NT2/D1 (cell line): ENCODE measurements at regions not wholly inside any gene's neighbourhood (a gene's known extent, or its start where the extent isn't known, plus 50 kb on each side); places are given as distances from the start of the nearest gene placed in this dataset.

Experiments used
- DNase-seq: peaks from one replicate; pipeline ENCODE4 v3.0.0-alpha.2; 2011; ENCODE audit warnings: low read depth, low spot score
- H3K27me3 ChIP-seq: 2 replicates; pipeline ENCODE4 v1.6.0; 2011; ENCODE audit warnings: mild to moderate bottlenecking; ENCODE audit not compliant: insufficient read length, insufficient read depth
- H3K36me3 ChIP-seq: 2 replicates; pipeline ENCODE4 v1.6.1; 2011; ENCODE audit warnings: mild to moderate bottlenecking, low read length, mixed read lengths; ENCODE audit not compliant: insufficient read depth, insufficient read length
- H3K4me1 ChIP-seq: 2 replicates; pipeline ENCODE4 v1.5.1; 2011; ENCODE audit not compliant: insufficient read depth, insufficient read length
- H3K4me3 ChIP-seq: 2 replicates; pipeline ENCODE4 v1.5.1; 2011; ENCODE audit warnings: low read depth; ENCODE audit not compliant: insufficient read length
- H3K9ac ChIP-seq: 2 replicates; pipeline ENCODE4 v1.6.0; 2011; ENCODE audit warnings: low read depth; ENCODE audit not compliant: insufficient read length
- H3K9me3 ChIP-seq: 2 replicates; pipeline ENCODE4 v1.5.1; 2011; ENCODE audit warnings: mild to moderate bottlenecking, low read length; ENCODE audit not compliant: insufficient read depth
- SUZ12 ChIP-seq: IDR thresholded peaks from 2 replicates; pipeline ENCODE4 v1.6.1; 2011; ENCODE audit not compliant: insufficient read length, insufficient read depth; ENCODE audit errors: extremely low read depth
- YY1 ChIP-seq: IDR thresholded peaks from 2 replicates; pipeline ENCODE4 v1.6.1; 2011; ENCODE audit not compliant: insufficient read length, insufficient read depth
- ZNF274 ChIP-seq: IDR thresholded peaks from 2 replicates; pipeline ENCODE4 v1.6.1; 2011; ENCODE audit warnings: mild to moderate bottlenecking, low read depth, low read length

GRCh38 chr19:30224689-30225606 lies 147.2 kb upstream of the ZNF536 start:
- H3K36me3 ChIP-seq, result no peaks in the 10 kb centered on the region
- H3K4me1 ChIP-seq, result peaks cover 4% of the 10 kb centered on the region
- no peak for DNase-seq
- no peaks in the 10 kb centered on the region for H3K9me3 ChIP-seq
- no peak overlapping the region for H3K9ac ChIP-seq
- H3K27me3 ChIP-seq, result peaks cover 76% of the 10 kb centered on the region
- H3K4me3 ChIP-seq, result no peak overlapping the region
- no peak for TF ChIP-seq SUZ12
- no peak for TF ChIP-seq YY1
- TF ChIP-seq ZNF274, result no peak

GRCh38 chr19:30225676-30226463 lies 146.3 kb upstream of the ZNF536 start:
- Histone ChIP-seq H3K4me1 (peaks cover 4% of the 10 kb centered on the region), H3K36me3 (no peaks in the 10 kb centered on the region), H3K9ac (no peak overlapping the region), H3K27me3 (peaks cover 80% of the 10 kb centered on the region), H3K9me3 (no peaks in the 10 kb centered on the region), H3K4me3 (peak overlapping the region; percentile 15)
- TF ChIP-seq ZNF274 (no peak), SUZ12 (no peak), YY1 (no peak)
- DNase-seq, result no peak

DNA sequence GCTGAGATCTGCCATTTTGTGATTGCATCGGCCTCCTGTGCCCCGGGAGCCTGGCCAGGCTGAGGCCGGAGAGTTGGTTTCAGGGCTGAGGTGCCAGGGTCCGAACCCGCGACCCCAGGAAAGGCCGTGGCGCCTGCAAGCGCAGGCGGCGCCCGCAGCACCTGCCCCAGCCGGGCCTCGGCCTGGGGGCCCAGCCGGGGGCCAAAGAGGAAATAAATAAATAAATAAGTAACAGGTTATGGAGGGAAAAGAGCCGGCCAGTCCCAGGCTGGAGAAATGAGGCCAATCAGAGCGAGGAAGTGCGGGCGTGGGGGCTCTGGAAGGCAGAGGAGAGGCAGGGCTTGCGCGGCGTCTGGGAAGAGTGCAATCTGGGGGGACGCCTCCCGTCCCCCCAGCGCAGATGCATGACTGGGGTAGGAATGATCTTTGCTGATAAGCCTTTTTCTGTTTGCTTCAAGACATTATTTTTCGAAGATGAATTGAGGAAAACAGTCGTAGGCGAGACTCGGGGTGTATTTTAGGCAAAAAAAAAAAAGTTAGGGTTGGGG lies 145.6 kb upstream of the ZNF536 start:
- no peaks in the 10 kb centered on the region for H3K36me3 ChIP-seq
- H3K4me1 ChIP-seq, result peaks cover 4% of the 10 kb centered on the region
- DNase-seq, result no peak
- H3K27me3 ChIP-seq, result peaks cover 81% of the 10 kb centered on the region
- no peak overlapping the region for H3K9ac ChIP-seq
- no peaks in the 10 kb centered on the region for H3K9me3 ChIP-seq
- TF ChIP-seq YY1 (no peak), ZNF274 (no peak), SUZ12 (no peak)
- H3K4me3 ChIP-seq, result peak overlapping the region; percentile 10

- Histone ChIP-seq H3K27me3 (peaks cover 81% of the 10 kb centered on the region), H3K4me3 (peak overlapping the region; percentile 25), H3K9ac (no peak overlapping the region), H3K36me3 (no peaks in the 10 kb centered on the region), H3K4me1 (peaks cover 4% of the 10 kb centered on the region), H3K9me3 (no peaks in the 10 kb centered on the region)
- DNase-seq, result no peak
- TF ChIP-seq SUZ12 (no peak), ZNF274 (no peak), YY1 (no peak)
Observed at GRCh38 chr19:30227012-30227621, 145.1 kb upstream of the ZNF536 start.

GRCh38 chr19:30227661-30228112 lies 144.5 kb upstream of the ZNF536 start:
- Histone ChIP-seq H3K36me3 (no peaks in the 10 kb centered on the region), H3K4me1 (peaks cover 4% of the 10 kb centered on the region), H3K4me3 (peak overlapping the region; percentile 43), H3K27me3 (peaks cover 79% of the 10 kb centered on the region), H3K9ac (peak overlapping the region; percentile 64), H3K9me3 (no peaks in the 10 kb centered on the region)
- peak; percentile 48 for DNase-seq
- TF ChIP-seq ZNF274 (no peak), SUZ12 (no peak), YY1 (no peak)

DNA sequence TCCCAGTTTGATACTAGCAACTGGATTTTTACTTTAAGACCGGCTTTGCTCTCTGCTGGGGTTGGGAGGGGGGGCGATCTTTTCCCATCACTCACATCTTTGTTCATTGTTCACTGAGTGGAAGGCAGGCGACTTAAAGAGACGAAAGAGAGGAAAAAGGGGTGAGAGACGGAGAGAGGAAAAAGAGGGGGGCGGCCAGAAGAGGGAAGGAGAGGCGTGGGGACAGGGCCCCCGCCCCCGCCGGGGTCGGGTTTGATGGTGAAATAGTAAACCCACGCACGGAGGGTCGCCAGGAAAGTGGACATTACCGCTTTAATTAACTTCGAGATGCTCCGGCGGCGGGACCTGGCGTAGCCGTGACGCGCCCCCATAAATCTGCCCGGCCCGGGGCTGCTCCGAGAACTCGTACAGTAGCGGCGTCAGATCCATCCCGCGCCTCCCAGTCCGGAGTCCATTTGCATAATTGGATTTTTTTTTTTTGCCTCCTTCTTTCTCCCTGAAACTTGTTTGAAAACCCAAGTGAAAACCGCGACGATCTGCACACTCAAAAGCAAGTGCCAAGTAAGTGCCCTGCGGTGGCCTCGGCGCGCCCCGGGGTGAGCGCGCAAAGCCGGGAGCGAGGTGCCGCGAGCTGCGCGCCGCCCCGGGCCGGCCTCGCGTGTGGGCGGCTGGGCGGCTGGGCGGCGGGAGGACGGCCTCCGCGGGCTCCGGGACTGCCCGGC lies 143.9 kb upstream of the ZNF536 start:
- peaks cover 73% of the 10 kb centered on the region for H3K27me3 ChIP-seq
- DNase-seq, result no peak
- H3K9ac ChIP-seq, result peak overlapping the region; percentile 64
- H3K4me1 ChIP-seq, result peaks cover 4% of the 10 kb centered on the region
- H3K9me3 ChIP-seq, result no peaks in the 10 kb centered on the region
- no peak for TF ChIP-seq YY1
- no peak for TF ChIP-seq ZNF274
- TF ChIP-seq SUZ12, result no peak
- H3K36me3 ChIP-seq, result no peaks in the 10 kb centered on the region
- H3K4me3 ChIP-seq, result peak overlapping the region; percentile 43
